ENCODE measurements at regions not wholly inside any gene's neighbourhood (a gene's known extent, or its start where the extent isn't known, plus 50 kb on each side); places are given as distances from the start of the nearest gene placed in this dataset.

DNA sequence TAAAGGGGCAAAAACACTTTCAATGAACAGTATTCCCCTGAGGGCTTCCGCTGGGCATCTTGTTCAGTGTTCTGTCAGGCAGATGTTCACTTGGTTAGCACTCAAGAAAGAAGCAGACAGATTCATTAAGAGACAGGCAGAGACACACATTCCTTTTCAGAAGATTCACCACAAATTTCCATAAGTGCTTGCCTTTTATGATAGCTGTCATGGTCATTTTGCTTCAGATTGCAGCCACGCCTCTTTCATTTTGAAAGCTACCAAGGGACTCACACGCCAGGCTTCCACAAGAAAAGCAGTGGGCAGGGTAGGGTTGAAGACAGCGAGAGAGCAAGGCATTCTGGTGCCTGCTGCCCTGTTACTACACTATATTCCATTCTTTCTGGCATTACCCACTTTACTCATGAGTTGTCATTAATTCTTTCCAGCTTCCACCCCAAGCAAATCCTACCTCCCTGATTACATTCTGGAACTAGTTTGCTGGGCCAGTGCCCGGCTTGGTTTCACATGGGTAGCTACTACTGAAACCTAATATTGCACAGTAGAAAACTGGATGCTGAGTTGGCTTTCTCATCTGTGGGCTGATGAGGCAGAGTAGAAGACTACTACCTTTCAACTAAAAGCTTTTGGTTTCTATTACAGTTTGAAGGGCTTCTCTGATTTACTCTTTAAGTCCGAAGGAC, 91.2 kb upstream of the COL24A1 start:
- no peak for DNase-seq (ENCODE audit: low spot score)
- Mint-ChIP-seq H3K27me3 (ENCODE audit: low read depth) (no peaks in the 10 kb centered on the region), H3K4me1 (no peaks in the 10 kb centered on the region), H3K9me3 (no peaks in the 10 kb centered on the region), H3K27ac (no peak overlapping the region), H3K36me3 (no peaks in the 10 kb centered on the region), H3K4me3 (no peak overlapping the region)
- TF ChIP-seq, protein P1, sequence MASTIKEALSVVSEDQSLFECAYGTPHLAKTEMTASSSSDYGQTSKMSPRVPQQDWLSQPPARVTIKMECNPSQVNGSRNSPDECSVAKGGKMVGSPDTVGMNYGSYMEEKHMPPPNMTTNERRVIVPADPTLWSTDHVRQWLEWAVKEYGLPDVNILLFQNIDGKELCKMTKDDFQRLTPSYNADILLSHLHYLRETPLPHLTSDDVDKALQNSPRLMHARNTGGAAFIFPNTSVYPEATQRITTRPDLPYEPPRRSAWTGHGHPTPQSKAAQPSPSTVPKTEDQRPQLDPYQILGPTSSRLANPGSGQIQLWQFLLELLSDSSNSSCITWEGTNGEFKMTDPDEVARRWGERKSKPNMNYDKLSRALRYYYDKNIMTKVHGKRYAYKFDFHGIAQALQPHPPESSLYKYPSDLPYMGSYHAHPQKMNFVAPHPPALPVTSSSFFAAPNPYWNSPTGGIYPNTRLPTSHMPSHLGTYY (CRISPR knock-in tag; IDR thresholded peaks at IDR 0.05) = no peak
- TF ChIP-seq JAZF1 (CRISPR knock-in tag; IDR thresholded peaks at IDR 0.05) (no peak), ARID4B (CRISPR knock-in tag; IDR thresholded peaks at IDR 0.05; ENCODE audit: borderline replicate concordance) (no peak), OVOL2 (CRISPR knock-in tag; IDR thresholded peaks at IDR 0.05; ENCODE audit: borderline replicate concordance) (no peak), PRDM15 (CRISPR knock-in tag; IDR thresholded peaks at IDR 0.05) (no peak), NFYB (CRISPR knock-in tag; conservative IDR thresholded peaks at IDR 0.05; ENCODE audit: low read depth) (no peak), SMAD3 (CRISPR knock-in tag; IDR thresholded peaks at IDR 0.05; ENCODE audit: borderline replicate concordance) (no peak), CREM (CRISPR knock-in tag; IDR thresholded peaks at IDR 0.05) (no peak), NR3C1 (CRISPR knock-in tag; conservative IDR thresholded peaks at IDR 0.05; ENCODE audit: low read depth) (no peak)
- TF ChIP-seq, protein P2, sequence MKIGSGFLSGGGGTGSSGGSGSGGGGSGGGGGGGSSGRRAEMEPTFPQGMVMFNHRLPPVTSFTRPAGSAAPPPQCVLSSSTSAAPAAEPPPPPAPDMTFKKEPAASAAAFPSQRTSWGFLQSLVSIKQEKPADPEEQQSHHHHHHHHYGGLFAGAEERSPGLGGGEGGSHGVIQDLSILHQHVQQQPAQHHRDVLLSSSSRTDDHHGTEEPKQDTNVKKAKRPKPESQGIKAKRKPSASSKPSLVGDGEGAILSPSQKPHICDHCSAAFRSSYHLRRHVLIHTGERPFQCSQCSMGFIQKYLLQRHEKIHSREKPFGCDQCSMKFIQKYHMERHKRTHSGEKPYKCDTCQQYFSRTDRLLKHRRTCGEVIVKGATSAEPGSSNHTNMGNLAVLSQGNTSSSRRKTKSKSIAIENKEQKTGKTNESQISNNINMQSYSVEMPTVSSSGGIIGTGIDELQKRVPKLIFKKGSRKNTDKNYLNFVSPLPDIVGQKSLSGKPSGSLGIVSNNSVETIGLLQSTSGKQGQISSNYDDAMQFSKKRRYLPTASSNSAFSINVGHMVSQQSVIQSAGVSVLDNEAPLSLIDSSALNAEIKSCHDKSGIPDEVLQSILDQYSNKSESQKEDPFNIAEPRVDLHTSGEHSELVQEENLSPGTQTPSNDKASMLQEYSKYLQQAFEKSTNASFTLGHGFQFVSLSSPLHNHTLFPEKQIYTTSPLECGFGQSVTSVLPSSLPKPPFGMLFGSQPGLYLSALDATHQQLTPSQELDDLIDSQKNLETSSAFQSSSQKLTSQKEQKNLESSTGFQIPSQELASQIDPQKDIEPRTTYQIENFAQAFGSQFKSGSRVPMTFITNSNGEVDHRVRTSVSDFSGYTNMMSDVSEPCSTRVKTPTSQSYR (CRISPR knock-in tag; IDR thresholded peaks at IDR 0.05) = no peak
- CTCF ChIA-PET = no interaction called here
- POLR2A ChIA-PET = no interaction called here
- ATAC-seq = no peak

DNA sequence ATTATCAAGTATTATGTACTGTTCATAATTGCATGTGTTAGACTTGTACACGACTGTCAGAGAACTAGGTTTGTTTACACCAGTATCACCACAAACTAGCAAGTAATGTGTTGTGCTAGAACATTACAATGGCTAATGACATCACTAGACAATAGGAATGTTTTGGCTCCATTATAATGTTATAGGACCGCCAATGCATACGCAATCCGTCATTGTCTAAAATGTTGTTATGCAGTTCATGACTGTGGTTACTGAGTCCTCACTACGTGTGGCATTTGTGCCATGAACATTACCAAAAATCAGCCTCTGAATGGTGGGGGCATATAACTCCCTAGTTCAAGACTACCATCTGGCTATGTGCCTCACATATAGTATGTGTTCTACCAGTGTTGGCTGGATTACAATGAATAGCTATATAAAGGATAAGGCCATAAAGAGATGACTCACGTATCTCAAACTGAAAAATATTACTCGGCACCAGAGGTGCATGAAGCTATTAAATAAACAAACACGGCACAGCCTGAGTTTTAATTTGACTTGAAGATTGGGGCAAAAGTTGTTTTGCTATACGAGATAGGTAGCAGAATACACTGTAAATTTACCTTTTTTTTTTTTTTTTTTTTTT, 89.1 kb upstream of the COL24A1 start:
- Mint-ChIP-seq H3K4me1 (no peaks in the 10 kb centered on the region), H3K9me3 (no peaks in the 10 kb centered on the region), H3K4me3 (no peak overlapping the region), H3K27ac (no peak overlapping the region), H3K27me3 (ENCODE audit: low read depth) (no peaks in the 10 kb centered on the region), H3K36me3 (no peaks in the 10 kb centered on the region)
- ATAC-seq (no peak), DNase-seq (ENCODE audit: low spot score) (no peak)
- ChIA-PET CTCF (no interaction called here), POLR2A (no interaction called here)
- TF ChIP-seq ZNF425 (CRISPR knock-in tag; conservative IDR thresholded peaks at IDR 0.05) (no peak), GTF2I (CRISPR knock-in tag; conservative IDR thresholded peaks at IDR 0.05) (no peak), ELF4 (CRISPR knock-in tag; IDR thresholded peaks at IDR 0.05; ENCODE audit: low read depth) (no peak), TP53 (CRISPR knock-in tag; IDR thresholded peaks at IDR 0.05) (no peak), MAX (CRISPR knock-in tag; IDR thresholded peaks at IDR 0.05) (no peak)
- TF ChIP-seq, protein P3, sequence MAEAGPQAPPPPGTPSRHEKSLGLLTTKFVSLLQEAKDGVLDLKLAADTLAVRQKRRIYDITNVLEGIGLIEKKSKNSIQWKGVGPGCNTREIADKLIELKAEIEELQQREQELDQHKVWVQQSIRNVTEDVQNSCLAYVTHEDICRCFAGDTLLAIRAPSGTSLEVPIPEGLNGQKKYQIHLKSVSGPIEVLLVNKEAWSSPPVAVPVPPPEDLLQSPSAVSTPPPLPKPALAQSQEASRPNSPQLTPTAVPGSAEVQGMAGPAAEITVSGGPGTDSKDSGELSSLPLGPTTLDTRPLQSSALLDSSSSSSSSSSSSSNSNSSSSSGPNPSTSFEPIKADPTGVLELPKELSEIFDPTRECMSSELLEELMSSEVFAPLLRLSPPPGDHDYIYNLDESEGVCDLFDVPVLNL (CRISPR knock-in tag; IDR thresholded peaks at IDR 0.05; ENCODE audit: borderline replicate concordance, low read depth) = no peak

Measured in WTC11 (cell line).